OCI-LY7 (cell line): ENCODE measurements at regions not wholly inside any gene's neighbourhood (a gene's known extent, or its start where the extent isn't known, plus 50 kb on each side); places are given as distances from the start of the nearest gene placed in this dataset.

Source experiments
- CTCF ChIP-seq: fragments of 200-600 bp; sonication (generic); conservative IDR thresholded peaks from 2 replicates; pipeline ENCODE4 v1.5.1; 2014; ENCODE audit warnings: mild to moderate bottlenecking, antibody characterized with exemption, low read length, moderate library complexity, mixed read lengths
- EZH2phosphoT487 ChIP-seq: fragments of 200-600 bp; sonication (generic); IDR thresholded peaks from 2 replicates; pipeline ENCODE4 v1.6.1; 2018; ENCODE audit warnings: low read depth, borderline replicate concordance, mild to moderate bottlenecking, mixed run types, antibody characterized with exemption, low read length, moderate library complexity, mixed read lengths

GRCh38 chr1:172935062-172935592 is 115.6 kb downstream of the TNFSF18 start:
- no peak for TF ChIP-seq CTCF
- no peak for TF ChIP-seq EZH2phosphoT487
